T follicular helper cell (primary cell): ENCODE measurements at regions not wholly inside any gene's neighbourhood (a gene's known extent, or its start where the extent isn't known, plus 50 kb on each side); places are given as distances from the start of the nearest gene placed in this dataset.
"Not testable (repeated sequence)": the region's sequence is repeated elsewhere in the genome, so short reads cannot be mapped to it uniquely, and the experiment has no call there.

Source experiments
- DNase-seq: peaks from one replicate; pipeline ENCODE4 v3.0.0-alpha.2; 2020; ENCODE audit warnings: low read depth

DNA sequence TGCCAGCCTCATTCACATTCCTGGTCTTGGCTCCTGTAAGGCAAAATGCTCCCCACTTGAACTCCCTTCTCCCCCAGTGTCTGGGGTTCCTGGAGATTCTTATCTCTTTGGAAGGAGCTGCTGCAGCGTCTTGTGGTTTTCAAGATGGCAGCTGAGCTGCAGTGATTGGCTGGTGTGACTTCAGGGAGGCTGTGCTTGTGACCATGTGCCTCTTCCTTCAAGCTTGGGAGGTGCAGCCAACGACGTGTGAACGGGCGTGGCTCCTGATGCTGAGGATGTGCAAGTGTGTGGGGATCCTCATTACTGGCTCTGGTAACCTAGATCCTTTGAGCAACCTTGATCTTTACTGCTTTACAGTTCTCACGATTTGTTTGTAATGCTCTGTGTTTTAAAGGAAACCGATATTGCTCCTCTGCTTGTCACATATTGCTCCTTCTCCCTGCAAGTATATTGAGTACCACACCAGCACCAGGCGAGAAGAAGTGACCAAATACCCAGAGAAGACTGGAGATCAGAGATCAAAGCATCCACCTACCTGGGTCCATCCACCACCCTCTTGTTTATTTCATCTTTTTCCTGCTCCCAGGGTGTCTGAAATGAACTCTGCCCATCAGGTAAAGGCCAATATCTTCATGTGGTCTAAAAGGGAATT, 208.5 kb downstream of the FGF9 start:
- DNase-seq = no peak

DNA sequence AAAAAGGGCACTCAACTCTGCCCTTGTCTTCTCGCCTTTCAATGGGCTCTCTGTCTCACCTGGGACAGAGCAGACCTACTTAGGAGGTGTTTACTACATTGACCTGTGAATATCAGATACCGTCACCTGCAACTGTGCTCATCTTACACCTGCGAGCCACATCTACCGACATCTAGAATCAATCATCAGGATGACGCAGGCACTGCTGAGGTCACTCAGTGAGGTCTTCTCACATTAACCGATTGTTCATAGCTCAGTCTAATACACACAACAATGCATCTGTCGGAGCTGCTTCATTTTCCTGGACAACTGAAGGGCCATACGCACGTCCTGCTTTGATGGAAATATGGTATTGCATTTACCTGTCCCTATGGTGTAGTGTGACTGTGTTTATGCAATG, 211.9 kb downstream of the FGF9 start:
- DNase-seq = no peak

DNA sequence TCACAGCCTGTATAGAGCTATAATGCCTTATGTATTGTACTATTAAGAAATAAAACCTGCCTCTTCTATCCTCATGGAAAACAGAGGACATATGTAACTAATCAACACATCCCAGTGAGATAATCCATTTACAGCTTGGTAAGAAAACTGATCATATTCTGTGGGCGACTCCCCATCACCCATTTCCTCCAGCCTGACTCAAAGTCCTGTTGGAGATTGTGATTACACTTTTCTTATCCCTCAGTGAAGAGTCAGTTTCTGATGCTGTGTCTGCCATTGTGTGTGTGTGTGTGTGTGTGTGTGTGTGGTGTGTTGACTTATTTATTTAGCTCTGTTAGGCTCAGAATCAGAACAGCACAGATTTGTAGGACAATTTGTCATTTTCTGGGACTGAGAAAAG, 212.8 kb downstream of the FGF9 start:
- DNase-seq = no peak

DNA sequence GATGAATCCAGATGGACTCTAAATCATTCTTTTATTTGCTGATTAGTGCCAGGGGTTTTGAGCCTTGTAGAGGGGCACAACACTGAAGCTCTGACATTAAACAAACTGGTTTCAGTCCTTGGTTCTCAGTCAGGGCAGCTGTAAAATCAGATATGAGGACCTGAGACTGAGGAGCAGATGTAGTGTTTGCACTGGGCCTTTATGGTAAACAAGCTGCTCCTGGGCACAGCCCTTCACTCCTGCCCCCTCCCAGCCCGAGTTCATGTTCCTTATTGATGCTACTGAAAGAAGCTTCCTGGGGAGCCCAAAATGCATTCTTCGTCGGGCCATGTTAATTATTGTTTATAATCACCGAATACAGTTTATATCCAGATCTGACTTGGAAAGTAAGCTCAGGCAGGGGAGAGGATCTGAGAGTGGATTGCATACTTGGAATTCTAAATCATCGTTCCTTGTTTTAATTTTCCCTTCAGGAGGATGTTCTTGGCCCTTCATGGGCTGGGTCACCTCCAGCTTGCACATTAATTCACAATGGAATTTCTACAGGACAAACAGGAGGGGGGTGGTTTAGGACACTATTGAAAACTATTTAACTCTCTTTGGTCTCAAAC, 213.5 kb downstream of the FGF9 start:
- no peak for DNase-seq

DNA sequence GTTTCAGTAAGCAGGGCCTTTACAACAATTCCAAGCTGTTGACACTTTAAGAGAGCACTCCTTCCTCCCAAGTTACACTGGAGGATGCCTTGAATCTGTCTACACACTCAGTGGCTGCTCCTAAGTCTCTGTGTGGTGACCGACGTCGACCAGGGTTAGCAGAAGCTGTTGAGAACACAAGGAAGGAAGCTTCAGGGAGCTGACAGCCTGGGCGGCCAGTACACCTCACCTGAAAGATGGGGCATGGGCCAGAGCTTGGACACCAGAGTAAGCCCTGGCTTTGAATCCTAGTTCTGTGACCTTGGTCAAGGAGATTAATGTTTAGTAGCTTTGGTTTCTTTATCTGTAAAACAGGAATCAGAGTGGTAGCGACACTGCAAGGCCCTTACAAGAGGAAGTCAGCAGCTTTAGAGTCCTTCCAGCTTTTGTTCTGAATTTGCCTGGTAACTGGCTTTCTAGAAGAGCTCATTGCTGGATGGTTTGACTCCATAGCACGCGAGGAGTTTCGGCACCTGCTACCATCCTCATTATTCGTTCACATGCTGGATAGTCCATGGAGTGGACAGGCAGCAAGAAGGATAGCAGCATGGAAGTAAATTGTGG, 214.2 kb downstream of the FGF9 start:
- DNase-seq = no peak

DNA sequence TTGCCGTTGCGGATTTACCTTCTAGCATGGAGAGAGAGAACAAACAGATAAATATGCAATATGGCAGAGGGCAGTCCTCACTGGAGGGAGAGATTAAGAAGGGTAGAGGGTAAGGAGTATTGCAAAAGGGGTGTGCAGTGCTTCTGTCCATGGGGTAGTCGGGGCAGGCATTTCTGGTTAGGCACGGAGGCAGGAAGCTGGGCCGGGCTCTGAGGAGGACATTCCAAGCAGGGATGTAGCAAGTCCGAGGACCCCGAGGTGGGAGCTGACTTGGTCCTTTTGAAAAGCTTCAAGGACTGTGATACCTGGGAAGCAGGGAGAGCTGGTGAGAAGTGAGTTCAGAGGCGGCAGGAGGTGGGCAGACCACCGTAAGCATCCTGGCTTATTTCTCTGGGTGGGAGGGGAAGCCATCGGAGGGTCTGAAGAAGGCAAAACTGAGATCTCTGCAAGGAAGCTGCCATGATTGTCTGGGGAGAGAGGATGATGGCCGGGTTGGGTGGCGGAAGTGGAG, 214.9 kb downstream of the FGF9 start:
- DNase-seq = no peak

DNA sequence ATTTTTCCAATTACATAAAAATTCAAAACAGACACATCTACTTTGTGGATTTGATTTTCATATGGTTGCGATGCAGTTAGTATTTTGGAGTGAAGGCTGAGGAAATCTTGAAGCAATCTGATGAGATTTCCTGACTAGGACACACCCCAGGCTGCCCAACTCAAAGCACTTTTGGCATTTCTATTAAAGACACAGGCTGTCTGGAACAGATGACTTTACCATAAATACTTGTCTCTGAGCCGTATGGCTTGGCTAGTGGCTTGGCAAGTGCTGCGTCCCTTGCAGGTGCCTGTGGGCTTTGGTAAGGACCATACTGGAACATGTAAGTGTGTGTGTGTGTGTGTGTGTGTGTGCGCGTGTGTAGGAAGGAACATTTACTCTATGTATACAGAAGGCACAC, 218.8 kb downstream of the FGF9 start:
- no peak for DNase-seq

DNA sequence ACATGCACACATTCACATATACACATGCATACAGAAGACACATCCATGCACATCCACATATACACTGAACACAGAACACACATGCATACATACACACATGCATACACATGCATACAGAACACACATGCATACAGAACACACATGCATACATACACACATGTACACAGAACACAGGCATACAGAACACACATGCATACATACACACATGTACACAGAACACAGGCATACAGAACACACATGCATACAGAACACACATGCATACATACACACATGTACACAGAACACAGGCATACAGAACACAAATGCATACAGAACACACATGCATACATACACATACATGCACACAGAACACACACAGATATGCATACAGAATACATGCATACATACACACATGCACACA, 219.3 kb downstream of the FGF9 start:
- DNase-seq = not testable (repeated sequence)

DNA sequence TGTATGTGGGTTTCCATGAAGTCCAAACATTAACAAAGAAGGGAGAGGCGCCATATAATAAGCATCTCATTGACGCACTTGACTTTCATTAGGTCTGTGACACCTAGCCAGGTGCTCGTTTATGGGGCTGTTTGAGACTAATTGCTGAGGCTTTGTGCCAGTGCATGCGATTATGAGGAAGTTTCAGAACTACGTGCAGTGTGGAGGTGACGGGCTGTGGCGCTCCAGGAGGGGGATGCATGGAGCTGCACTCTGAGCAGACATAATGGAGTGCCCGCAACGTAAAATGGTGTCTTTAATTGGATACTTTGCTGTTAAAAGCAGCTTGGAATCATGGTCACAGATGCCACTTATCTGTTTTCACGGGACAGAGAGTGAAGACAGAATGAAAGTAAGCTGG, 223.2 kb downstream of the FGF9 start:
- DNase-seq = no peak

DNA sequence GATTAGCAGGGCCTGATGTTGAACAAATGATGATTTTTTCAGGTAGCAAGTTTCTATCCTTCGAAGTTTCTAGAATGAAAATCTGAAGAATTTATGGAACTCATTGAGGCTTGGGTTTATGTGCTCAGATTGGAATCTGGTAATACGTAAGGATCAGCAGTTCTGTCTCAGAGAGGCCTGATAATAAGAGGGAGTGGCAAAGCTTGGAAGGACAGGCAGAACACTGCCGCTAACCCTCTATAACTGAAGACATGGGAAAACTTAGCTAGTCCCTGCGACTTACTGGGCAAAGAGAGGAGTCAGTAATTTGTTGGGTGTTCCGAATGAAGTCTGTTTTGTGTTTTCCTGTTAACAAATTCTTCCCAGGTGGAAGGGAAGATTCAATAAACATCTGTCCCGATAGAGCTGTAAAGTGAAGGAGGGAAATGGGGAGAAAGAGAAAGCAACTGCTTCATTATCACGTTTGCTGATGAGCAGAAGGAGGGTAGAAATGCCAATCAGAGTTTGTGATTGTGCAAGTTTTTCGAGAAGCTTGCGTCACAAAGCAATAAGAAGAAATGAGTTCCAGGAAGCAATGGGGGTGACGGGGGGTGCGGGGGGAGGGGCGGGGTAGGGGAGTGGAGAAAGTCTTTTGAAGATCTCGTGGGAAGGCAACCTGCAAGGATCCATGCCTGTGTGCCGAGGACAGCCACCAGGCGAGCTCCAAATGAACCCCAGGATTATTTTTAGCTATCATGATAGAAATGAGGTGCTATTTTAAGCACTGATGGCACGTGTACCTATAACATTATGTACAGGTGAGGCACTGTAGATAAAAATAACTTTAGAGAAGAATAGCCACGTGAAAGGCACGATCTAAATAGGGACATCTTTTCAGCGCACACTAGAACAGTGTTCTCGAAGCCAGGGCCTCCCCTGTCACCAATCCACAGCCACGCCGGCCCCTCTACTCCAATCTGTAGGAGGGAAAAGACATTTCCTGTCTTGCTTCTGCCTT, 224.1 kb downstream of the FGF9 start:
- no peak for DNase-seq

DNA sequence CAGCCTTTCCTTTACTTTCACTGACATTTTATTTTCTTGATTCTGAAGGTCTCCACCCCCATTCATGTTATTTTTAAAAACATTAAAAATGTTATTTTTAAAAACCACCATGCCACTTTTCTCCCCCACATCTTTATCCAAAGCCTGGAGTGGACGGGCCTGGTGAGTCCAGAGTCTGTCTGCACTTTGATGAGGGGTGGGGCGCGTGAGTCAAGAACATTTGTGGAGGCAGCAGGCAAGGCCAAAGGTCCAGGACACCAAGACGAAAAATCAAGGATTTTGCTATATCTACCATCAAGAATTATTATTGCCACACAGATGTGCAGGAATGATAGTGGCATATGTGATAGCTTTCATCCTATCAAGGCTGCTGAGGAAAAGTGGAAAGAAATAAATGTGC, 224.9 kb downstream of the FGF9 start:
- DNase-seq = no peak

DNA sequence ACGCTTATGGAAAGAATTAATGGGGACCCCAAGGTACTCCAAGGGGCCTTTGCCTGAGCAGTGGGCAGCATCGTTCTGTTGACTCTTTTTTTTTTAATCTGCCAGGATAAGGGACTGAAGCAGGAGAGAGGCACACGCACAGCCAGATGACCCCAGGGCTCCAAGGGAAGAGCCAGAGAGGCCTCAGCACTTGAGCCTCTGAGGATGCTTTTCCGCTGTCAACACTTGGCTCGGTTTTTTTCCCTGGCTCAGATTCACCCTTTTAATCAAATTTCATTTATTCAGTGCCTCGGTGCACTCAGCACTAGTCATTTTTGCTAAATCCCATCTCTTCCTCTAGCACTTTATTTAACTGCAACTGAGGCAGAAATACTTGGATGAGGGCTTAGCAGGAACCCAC, 226.3 kb downstream of the FGF9 start:
- no peak for DNase-seq

DNA sequence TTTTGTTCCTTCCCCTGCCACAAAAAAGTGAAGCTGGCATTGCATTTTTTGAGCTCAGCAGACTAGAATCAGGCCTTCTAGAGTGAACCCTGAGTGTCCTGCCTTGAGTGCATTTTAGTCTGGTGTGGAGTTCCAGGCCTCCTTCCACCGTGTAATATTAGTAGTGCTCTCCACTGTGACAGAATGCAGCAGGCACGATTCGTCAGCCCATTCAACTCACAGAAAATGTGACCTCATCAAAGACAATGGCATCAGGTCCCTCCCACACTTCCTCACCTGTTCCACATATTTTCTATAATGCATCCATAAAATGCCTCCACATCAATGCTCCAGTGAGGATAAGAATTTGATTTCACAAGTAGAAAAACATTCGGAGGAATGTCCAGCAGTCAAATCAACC, 227.6 kb downstream of the FGF9 start:
- DNase-seq = no peak

DNA sequence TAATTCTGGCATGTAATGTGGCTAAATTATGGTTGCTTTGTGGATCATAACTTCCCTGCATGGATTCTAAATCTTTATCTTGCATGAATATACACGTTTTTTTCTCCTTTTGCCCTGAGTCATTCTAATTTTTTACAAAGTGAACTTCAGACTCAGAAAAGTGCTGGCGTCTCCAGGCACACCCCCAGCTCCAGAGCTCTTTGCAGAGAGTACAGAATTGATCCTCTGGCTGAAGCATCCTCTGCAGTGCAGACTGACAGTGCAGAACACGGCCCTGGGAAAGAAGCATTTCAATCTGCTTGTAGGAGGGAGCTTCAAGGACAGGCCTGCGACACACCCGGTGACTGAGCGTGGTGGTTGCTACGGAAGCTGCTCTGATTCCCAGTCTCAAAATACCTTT, 228.1 kb downstream of the FGF9 start:
- DNase-seq = no peak

DNA sequence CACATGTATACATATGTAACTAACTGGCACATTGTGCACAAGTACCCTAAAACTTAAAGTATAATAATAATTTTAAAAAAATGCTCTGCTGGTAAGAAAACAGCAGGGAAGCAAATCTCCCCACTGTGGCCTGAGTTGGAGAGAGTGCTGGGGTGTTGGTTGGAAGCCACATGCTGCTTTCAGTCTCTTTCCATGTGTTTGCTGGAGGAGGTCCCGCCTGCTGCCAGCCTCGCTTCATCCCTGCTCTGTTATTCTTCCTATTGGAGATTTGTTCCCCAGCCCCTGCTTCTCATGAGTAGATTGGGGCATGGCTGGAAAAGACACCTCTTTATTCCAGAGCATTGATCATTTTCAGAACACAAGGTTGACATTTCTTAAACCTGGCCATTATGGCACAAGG, 230.5 kb downstream of the FGF9 start:
- DNase-seq = no peak

DNA sequence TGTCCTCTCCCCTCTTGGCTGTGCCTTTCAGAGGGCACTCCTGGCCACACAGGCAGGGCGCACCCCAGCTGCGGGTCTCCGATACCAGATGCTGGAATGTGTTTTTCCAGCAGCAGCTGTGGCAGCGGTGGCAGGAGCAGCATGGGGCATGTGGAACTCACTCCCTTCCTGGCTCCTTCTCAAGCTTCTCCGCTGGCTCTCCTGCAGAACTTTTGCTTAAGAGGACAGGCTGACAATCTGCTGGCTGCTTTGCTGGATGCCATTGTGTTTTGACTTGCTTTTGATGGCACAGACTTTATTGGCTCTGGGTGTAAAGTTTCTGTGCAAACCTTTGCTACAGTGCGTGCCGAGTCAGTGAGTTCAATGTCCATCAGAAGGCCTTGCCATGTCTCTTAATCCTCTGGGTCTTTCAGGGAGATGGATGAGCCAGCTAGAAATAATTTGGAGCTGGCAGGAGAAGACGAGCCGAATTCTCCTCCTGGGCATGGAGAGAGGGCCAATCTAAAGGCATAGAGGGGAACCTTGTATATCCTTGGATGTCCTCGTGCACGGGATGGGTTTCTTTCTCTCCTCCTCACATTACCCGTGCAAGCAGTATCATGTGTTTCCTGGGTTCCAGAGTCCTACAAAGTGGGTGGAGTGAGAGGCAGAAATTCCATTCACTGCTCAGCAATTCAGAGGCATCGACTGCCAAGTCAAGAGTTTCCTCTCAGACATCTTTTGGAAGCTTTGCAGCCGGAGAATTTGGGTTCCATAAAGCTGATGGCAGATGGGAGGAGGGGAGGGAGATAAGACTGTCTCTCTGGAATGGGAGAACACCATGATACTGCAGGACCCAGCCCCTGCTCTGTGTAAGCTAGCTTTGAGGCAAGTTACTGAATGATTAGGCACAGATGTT, 231.2 kb downstream of the FGF9 start:
- DNase-seq = no peak

DNA sequence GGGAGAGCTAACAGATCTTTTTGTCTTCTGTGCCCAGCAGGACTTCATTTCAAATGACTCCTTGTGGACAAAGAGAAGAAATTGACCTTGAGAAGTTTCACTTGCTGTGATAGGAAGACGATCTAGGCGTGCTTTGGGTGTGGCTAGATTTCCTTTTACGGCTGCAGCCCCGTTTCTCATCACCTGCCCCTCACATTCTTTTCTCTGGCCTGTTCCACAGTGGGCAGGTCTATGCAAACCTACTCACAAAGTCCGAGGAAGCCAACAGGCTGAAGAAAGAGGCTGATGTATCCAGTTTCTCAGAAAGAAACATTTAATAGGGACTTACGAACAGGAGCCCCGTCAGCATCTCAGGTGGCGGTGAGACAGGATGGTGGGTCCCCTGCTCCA, 231.8 kb downstream of the FGF9 start:
- no peak for DNase-seq

DNA sequence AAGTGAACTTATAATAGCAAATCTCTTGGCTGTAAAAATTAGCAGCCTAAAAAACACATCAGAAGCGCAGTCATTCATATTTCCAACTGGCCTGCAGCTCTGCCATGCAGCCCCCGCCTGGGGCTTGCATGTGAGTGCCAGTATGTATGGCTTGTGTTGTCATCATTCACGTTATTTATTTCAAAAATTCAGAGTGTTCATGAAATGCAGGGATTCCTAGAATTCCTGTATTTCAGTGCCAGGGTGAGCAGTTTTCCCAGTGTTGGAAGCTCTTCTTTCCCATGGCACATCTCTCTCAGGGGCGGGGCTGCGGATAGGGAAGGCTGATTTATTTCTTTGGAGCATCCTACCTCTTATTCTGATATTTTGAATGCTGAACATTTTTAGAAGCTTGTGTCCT, 234.6 kb downstream of the FGF9 start:
- no peak for DNase-seq

DNA sequence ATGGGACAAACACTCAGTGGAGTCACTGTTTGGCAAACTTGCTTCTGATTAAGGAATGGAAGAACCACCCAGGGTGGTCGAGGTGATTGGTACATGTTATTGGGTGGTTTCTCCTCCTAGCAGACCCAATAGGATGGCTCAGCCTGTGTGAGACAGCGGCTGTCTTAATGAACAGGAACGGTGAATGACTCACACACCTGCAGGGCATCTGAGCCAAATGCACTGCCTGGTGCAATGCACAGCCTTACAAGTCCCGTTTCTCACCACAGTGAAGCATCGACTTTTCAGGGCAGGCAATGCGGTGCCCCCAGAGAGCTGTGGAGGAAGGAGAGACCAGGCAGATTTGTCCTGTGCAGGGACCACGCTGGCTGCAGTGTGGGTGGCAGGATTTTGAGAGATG, 238.5 kb downstream of the FGF9 start:
- no peak for DNase-seq

DNA sequence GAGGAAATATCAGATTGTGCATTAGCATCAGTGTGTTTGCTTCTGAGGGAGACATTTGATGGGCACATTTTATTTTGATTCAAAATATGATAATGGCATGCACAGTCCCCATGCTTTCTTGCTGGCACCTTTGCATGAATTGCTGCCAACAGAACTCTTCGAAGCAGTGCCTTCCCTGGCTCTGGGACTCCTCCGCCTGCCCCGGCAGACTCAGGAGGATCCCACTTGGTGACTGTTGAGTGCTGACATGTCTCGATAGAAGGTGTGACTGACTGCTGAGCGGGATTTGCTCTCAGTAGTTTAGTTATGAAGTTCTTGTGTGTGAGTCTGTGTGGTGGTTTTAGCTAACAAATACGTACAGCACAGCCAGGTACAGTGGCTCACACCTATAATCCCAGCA, 239.7 kb downstream of the FGF9 start:
- no peak for DNase-seq

DNA sequence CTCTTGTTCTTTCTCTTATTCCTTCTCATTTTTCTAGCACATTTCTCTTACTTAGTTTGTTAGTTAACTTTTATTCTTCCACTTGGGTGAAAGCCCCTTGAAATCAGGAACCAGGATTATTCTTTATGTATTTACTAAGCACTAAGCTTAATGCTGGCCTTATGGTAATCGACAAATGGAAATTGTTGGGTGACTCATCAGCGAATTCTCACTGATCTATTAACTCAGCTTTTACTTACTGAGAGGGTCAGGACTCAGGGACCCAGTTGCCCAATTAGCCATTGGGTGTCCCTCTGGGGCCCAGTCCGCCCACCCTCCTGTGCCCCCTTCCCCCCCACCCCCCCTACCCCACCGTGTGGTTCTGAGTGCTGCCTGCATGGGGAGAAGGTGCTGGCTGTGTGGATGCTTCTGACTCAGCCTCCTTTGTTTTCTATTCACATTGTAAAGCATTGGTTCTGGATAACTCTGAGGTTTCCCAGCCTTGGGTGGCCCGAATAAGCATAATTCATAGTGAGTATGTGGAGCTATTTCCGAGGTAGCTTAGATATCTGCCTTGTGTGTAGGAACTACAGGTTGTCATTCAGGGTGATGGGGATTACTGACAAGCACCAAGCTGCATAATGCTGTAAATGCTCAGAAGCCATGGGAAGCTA, 240.9 kb downstream of the FGF9 start:
- DNase-seq = no peak
